Inflammatory macrophage treated with lipopolysaccharide for 4 hours (primary cell): ENCODE measurements at regions not wholly inside any gene's neighbourhood (a gene's known extent, or its start where the extent isn't known, plus 50 kb on each side); places are given as distances from the start of the nearest gene placed in this dataset.

Experiments used
- DNase-seq: peaks from one replicate; pipeline ENCODE4 v3.0.0-alpha.2; 2020

DNA sequence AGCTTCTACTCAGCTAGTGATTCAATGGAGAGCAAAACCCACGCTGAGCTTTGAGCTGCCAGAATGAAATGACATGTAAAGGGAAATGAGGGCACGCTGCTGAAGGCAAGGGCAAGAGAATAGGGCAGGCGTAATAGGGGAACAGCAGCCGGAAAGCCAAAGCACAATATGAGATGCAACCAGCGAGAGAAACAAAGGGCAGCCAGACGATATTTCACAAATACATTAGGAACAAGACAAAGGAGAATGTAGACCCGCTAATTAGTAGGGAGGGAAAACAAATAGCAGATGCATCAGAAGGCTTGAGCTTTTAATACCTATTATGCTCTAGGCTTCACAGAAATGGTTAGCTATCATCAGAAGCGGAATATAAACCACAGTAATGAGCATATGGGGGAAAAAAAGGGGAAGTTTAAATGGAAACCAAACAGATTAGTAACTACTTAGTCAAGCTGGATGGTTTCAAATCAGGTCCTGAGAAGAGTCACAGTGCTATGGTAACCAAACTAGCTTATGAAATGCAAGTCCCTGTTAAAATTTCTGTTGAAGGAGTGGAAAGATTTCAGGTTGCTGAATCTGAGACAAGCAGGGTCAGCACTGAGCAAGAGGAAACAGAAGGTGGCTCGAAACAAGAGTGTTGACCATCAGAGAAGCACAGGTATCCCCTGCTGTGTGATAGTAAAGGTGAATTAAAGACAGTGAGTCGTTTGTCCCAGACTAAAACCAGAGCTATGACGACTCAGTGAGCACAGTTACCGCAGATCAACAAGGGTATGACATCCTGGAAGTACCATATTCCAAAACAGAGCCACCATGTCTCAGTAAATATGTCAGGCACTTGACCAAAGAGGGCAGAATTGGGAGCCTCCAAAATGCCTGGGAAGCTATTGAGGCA is 496.9 kb upstream of the CELF2 start:
- peak; percentile 67 for DNase-seq

DNA sequence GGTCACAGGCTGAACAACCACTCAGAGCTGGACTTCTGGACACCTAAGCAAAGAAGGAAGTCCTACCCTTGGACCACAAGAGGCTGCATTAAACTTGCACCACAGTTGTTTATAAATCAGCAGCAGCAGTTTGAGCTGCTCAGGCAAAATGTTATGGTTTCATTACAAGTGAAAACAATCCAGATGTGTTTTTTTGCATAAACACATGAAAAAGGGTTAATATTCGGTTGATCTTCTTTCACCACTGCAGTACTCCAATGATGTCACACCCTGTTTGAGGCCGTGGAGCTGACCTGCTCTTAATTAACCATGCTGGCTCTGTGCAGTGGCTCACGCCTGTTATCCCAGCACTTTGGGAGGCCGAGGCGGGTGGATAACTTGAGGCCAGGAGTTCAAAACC is 490.8 kb upstream of the CELF2 start:
- DNase-seq: no peak

DNA sequence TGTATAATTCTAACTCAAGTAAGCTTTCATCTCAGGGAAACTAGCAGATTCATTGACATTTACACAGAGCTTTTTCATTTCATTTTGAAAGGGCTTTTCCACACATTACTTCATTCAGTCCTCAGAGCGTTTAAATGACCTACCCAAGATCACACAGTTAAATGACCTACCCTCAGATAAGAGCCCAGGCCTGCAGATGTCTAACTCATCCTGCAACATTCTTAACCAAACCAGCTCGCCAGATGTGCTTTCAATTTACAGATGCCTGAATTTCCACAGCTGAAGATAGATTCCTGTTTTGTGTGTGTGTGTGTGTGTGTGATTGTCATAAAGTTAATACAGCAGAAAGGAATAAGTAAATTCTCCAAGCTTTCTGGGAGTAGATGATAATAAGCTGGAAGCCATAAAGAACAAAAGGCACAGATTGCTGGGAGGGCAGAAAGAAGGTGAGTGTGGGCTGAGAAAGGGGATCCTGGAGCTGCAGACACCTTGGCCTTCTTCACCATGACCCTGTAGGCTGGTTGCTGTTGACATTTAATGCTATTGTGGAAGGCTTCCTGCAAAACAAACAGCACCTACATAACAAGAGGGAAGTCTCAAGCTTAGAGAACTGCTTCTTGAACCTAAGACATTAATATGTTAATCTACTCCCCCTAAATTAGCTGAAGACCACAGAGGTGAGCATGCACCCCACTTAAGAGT is 489.7 kb upstream of the CELF2 start:
- DNase-seq: no peak

DNA sequence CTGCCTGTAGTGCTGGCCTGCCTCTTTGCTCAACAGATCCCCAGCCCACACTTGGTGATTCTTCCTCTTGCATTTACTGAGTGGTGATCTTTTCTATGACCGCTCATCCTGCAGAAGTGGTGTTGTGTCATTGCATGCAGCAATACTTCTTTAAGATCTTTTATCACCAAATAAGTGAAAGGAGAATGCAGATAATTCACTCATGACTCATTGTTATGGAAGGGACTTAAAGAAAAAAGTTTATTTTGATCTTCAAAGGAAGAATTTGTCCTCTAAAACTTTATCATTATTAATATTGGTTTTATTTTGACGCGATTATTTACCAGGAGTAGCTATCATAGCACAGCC is 489.1 kb upstream of the CELF2 start:
- DNase-seq: peak; percentile 16

DNA sequence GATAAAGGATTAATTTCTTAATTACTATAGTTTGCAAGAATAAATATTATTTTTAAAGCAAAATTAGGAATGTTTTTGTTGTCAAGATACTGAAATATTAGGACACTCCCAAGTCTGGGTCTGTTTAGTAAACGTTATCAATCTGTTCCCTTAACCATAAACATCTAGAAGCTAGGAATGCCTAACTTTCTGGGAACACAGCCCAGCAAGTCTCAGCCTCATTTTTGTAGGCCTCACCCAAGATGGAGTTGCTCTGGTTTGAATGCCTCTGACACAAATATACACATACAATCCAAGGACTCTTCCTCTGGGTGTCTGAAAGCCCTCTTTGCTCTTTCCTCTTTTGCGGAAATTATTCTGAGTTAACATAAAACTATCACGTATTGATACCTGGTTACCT is 487.4 kb upstream of the CELF2 start:
- no peak for DNase-seq

DNA sequence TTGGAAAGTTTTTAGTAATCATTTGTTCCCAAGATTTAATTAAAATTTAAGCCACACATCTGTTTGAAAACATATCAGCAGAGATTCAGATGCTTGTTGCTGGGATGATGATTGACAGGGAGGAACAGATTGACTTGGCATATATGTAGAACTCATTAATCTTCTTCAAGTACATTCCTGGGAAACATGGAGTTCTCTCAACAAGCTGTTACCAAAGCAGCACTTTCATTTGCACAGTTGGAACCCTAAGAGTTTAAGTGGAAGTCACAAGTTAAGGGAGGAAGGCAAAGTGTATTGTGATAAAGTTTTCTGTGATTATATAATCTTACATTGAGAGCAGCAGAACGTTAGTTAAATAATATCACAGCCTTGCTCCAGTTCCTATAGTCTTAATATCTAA is 485.4 kb upstream of the CELF2 start:
- DNase-seq: no peak

DNA sequence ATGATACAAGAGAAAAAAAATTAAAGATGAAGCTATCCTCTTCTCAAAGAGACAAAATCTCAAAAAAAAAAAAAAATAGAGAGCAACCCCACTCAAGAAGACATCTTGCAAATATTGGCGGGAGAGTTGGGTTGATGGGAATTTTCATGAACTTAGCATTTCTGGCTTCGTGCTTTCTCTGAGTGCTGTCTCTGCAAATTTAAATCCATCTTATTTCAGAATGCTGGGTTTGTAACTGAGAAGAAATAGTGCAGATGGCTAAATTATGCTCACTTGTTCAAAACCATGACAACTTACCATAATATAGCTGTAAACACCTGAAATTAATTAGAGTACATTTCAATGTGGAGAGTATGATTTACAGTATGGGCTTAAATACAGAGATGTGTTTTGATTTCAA is 484.8 kb upstream of the CELF2 start:
- no peak for DNase-seq

DNA sequence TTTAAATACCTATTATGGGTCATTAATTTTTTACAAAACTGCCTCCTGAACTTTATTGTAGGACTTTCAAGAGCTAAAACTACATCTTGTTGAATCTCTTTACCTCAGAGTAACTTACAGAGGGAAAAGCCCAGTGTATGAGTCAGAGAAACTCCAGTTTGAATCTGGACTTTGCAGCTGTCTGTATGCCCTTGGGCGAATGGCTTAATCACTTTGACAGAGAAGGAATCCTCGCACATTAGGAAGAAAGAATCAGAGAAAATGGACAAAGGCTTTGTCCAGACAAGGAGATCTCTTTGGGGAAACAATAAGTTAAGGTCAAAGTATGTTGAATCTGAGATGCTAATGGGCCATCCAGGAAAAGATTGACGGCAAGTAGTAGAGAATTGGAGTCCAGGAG is 484.2 kb upstream of the CELF2 start:
- DNase-seq: no peak

DNA sequence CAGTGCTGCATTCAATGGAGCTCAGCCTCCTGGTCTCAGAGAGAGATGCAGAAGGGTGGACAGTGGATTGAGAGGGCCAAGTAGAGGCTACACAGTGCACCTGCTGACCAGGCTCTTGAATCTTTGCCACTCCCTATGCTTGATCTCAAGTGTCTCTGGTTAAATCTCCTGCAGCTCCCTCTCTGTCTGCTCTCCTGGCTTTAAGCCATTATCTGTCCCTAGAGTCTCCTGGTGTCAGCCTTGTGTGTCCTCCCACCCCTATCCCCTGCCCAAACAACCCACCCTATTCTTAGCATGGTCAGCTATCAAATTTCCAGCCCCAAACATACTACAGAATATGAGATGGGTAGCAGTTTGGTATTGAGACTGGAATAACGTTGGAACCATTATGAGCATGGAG is 479.3 kb upstream of the CELF2 start:
- DNase-seq: no peak

DNA sequence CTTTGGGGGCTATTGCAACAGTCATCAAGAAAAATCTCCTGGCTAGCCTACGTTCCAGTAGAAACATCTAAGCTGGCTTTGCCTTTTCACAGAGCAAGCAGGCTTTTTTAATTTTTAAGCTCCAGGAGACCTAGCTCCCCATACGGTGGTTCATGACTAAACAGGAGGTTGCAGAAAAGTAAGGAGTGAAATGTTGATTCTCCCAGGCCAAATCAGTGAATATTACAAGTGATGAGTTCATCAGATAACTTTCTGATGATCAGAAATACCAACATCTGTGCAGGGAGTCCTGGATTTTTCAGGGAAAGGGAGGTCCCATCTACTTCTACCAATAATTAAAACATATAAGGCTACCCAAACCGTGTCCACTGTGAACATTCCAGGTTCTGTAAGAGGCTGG is 477.3 kb upstream of the CELF2 start:
- no peak for DNase-seq

DNA sequence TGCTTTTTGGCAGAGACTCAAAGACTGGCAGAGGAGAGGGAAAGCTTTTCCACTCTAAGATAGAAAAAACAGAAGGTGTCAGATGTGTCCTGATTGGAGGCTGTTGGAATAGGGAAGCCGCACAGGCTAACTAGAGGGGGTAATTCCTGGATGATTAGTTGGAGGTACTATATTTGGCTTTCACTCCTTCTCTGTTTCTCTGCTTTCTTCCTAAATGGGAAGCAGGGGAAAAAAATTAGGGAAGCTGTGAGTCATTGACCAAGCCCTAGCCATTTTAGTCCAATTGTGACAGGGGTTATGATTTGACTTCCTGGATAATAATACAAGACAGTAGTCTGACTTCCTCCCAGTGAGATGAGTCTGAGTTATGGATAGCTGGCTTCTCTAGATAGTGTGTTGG is 475.2 kb upstream of the CELF2 start:
- peak; percentile 7 for DNase-seq

DNA sequence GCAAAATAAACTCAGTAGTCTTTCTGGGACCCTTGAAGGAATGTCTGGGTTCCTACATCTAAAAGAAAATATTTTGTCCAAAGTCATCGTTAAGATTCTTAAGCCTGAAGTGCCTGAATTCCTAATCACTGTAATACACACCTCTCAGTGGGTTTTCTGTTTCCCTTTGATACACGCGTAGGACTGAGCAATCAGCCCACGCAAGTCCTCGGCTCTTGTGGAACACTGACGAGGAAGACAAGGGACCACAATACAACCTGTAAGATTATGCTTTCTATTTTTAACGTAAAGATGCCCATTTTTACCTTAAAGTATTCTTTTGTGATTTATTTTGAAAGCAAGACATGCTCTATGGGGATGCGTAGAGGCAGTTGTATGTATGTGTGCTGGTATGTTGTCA is 472.8 kb upstream of the CELF2 start:
- no peak for DNase-seq

DNA sequence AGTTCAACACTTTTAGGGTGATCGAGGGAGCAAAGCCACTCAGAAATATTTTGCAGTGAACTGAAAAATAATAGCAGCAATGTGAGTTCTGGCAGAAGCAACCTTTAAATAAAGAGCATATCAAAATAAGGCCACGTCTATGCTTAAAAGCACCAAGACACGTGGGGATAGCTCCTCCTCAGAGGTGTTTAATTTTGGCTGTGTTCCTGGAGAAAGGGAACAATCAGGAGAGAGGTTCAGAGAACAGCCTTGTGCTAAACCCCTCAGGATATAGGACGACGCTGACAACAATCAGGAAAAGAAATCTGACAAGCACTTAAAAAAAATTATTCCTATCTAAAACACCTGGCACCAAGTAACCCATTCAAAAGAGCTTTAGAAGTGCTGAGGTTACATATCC is 471.9 kb upstream of the CELF2 start:
- DNase-seq: no peak

DNA sequence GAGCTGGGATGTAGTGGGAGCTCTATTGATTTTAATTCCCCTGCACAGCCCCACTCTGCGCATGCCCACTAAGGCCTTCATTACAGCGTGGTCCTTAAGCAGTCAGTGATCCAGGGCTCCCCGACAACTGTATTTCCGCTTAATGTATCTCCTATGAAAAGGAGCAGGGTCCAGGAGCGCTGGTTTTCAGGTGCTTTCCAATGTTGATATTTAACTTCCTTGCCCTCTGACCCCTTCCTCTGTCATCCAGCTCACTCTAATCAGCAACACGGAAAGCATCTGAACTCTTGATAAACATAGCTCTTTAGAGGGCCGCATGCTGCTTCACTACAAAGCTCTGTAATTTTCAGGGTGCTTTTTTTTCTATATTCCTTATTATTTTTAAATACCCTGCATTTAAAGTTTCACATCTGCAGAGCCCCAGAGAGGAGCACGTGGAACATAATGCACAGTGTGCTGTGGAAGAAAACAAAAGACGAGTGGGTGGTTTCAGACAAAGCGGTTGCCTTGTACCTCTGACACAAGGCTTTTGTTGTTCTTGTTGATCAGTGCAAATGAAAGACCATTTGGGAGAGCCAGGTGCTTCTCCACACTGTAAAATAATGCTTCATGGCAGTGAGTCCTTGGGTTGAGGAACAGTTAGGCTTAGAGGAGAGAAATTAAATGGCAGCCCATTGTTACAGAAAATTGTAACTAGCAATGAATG is 465.9 kb upstream of the CELF2 start:
- DNase-seq: no peak

DNA sequence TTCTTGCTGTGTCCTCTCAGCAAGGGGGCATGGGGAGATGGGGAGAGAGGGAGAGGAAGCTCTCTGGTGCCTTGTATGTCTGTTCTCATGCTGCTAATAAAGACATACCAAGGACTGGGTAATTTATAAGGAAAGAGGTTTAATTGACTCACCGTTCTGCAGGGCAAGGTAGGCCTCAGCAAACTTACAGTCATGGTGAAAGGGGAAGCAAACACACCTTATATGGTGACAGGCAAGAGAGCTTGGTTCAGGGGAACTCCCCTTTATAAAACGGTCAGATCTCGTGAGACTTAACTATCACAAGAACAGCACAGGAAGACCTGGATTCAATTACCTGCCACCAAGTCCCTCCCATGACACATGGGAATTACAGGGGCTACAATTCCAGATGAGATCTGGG is 464.7 kb upstream of the CELF2 start:
- DNase-seq: no peak

DNA sequence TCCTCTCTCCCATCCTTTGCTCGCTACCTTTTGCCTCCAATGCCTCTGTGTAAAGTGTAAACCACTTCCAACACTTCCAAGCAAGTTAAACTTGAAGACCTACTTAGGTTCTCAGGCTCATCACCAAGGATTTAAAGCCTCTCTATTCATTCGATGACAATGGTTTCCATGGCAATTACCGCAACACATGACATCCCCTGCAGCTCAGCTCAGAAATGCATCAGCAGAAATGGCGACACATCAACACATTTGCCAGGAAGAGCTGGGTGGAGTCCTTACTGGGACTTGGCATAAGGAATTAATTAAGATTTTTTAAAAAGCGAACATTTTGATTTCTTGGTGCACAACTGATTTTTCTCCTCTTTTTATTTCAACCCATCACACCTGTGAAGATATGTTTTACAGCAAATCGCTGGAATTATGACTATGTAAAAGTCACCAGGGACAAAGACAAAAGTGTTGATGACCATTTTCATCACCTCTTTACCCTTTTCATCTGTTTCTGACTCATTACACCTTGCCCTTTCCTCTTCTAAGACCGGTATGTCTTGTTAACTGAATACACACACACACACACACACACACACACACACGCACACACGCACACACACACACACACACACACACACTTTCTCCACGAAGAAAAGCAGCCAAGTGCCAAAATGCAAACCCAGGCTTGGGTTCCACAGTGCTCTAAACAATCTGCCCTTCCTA is 453.4 kb upstream of the CELF2 start:
- DNase-seq: no peak

DNA sequence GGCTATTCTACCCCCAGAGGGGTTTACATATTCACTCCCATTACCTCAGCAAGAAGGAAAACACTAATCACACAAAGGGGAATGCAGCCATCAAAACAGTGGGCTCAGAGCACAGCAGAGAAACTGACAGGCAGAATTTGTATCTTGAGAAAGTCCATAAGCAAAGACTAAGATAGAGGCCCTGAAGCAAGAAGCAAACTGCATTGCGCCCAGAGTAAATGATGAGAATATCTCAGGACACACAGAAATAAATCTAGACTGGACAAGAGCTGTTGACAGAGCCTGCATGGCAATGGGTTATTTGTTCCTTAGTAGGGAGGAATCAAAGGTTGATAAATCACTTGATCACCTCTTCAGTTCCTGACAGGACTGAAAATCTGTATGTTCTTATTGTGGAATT is 440.7 kb upstream of the CELF2 start:
- no peak for DNase-seq

DNA sequence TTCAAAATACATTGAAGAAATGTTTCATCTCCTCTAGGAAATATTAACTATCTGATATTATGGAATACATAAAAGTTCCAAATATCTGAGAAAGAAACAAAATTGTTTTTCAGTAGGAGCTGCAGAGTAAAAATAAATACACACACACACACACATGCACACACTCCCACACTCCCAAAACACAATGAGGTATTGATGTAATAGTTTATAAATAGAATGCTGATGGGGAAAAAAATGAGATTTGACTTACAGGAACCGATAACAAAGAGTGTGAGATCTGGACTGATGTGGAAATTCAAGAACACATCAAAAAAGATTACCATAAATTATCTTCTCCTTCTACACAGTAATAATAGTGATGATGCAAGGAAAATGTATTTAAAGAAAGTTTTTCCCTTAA is 438.0 kb upstream of the CELF2 start:
- DNase-seq: no peak

DNA sequence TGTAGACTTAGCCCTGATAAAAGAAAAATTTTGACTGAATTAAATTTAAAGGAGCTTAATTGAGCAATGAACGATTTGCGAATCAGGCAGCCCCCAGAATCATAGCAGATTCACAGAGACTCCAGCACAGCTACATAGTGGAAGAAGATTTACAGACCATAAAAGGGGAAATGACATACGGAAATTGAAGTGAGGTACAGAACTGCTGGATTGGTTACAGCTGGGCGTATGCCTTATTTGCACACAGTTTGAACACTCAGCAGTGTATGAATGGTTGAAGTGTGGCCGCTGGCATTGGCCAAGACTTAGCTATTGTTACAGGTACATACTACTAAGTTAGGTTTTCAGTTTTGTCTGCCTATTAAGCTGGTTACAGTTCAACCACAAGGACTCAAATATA is 433.5 kb upstream of the CELF2 start:
- DNase-seq: no peak

DNA sequence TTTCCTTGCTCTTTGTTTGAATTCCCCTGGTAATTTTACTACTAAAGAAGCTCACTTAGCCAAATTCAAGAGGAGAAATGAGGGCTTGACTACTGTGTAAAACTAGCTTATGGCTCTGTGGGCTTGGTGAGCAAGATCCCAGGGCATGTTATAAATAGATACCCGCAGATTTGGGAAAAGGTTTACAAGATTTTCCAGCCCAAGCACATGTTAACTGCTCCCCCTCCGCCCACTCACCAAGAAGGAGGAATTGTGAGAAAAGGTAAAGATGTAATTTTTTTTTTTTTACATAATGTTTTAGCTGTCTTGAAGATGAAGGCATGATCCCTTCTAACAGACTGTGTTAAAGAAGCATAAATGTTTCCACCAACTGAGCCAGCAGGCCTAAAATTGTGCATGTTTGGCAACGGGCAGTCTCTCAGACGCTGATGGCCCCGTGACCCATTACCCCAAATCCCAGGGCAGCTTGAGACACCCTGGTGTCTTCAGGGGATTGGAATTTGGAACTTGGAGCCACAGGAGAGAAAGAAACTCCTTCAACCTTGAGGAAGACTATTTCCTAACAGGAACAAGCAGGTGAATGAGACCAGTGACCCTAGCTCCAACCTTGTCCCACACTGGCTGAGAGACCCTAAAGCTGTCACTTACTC is 429.8 kb upstream of the CELF2 start:
- no peak for DNase-seq

DNA sequence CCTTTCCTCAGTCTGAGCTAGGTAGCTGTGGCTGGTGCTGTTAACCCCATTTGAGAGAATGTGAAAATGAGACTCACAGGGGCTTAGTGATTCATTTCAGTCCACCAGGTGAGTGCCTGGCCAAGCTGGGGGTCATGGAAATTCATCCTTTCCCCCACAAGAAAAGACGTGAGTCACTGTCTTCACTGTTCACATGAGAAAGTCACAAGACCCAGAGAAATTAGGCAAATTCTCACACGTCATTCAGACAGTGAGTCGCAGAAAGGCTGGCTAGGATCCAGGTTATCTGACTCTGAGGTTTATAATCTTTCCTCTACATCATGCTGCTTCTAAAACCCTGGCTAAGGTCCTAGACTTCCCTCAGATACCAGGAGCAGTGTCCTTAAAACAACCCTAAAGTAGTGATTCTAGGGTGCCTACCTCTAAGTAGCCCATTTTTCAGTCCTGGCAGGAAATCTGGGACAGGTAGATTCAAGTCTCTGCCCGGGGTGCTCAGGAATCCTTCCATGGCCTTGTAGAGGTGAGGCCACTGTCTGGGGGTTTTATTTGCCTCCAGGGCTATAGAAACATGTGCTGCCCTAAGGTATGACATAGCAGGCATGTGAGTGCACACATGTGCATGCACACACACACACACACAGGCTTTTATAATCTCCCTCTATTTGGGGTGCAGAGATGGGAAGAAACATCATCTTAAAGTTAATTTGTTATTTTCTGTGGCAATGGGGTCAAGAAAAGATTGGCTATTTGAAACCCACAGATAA is 427.9 kb upstream of the CELF2 start:
- peak; percentile 20 for DNase-seq

DNA sequence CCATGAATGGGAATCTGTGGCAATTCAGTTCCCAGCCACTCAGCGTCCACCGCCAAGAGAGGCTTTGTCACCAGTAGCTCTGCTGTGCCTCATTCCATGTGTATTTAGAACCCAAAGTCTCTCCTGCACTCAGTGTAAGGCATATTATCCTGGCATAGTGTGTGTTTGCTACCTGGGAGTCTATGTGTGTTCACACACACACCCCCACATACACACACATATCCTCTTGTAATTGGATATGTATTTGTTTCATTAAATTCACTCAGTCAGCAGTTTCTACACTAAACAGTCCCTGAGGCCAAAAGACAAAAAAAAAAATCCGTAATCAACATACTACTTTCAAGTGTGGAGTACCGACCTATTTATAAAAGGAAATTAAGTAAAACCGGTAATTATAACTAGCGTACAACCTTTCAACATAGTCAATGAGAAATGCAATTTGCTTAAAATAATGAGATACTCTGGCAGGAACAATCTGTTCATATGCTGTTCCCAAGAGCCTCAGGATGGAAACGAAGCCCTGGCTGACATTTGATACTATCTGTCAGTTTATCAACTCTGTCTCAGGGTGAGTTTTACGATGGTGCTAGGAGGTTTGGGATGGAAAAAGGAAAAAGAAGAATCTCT is 425.8 kb upstream of the CELF2 start:
- DNase-seq: no peak
